H9 (cell line): ENCODE measurements at regions not wholly inside any gene's neighbourhood (a gene's known extent, or its start where the extent isn't known, plus 50 kb on each side); places are given as distances from the start of the nearest gene placed in this dataset.

Experiments
- DNase-seq: peaks from one replicate; pipeline ENCODE4 v3.0.0-alpha.2; 2017
- H2AFZ ChIP-seq: one replicate; pipeline ENCODE4 v1.6.1; 2013; ENCODE audit warnings: mild to moderate bottlenecking, low read length, control low read depth, moderate library complexity
- H2AK5ac ChIP-seq: 2 replicates; pipeline ENCODE4 v1.6.1; 2013; ENCODE audit warnings: low read length, control low read depth, mixed read lengths; ENCODE audit not compliant: insufficient read length
- H2BK120ac ChIP-seq: one replicate; pipeline ENCODE4 v1.6.1; 2013; ENCODE audit warnings: low read depth, mild to moderate bottlenecking, low read length, control low read depth, inconsistent platforms; ENCODE audit not compliant: poor library complexity, severe bottlenecking
- H2BK12ac ChIP-seq: 2 replicates; pipeline ENCODE4 v1.6.1; 2013; ENCODE audit warnings: low read length, control low read depth, mixed read lengths, low read depth; ENCODE audit not compliant: insufficient read length
- H2BK15ac ChIP-seq: 2 replicates; pipeline ENCODE4 v1.6.1; 2013; ENCODE audit warnings: low read depth, low read length, control low read depth
- H2BK20ac ChIP-seq: one replicate; pipeline ENCODE4 v1.6.1; 2013; ENCODE audit warnings: low read depth, mild to moderate bottlenecking, low read length, control low read depth, inconsistent platforms; ENCODE audit not compliant: poor library complexity, severe bottlenecking
- H2BK5ac ChIP-seq: 2 replicates; pipeline ENCODE4 v1.6.1; 2013; ENCODE audit warnings: low read length, control low read depth, mixed read lengths; ENCODE audit not compliant: insufficient read length
- H3K14ac ChIP-seq: 2 replicates; pipeline ENCODE4 v1.6.1; 2013; ENCODE audit warnings: low read length, control low read depth; ENCODE audit not compliant: insufficient read depth
- H3K18ac ChIP-seq: 2 replicates; pipeline ENCODE4 v1.6.1; 2013; ENCODE audit warnings: low read depth, mild to moderate bottlenecking, mixed read lengths, low read length, control low read depth; ENCODE audit not compliant: insufficient read length
- H3K23ac ChIP-seq: 2 replicates; pipeline ENCODE4 v1.6.1; 2013; ENCODE audit warnings: low read length, control low read depth, mixed read lengths, low read depth; ENCODE audit not compliant: insufficient read length
- H3K23me2 ChIP-seq: 2 replicates; pipeline ENCODE4 v1.6.1; 2013; ENCODE audit warnings: low read depth, mild to moderate bottlenecking, mixed read lengths, low read length, control low read depth; ENCODE audit not compliant: insufficient read length, poor library complexity, severe bottlenecking
- H3K27ac ChIP-seq: 2 replicates; pipeline ENCODE4 v1.5.1; 2013; ENCODE audit warnings: low read length, control low read depth, mixed read lengths, low read depth; ENCODE audit not compliant: insufficient read length
- H3K27me3 ChIP-seq: 2 replicates; pipeline ENCODE4 v1.6.1; 2013; ENCODE audit warnings: low read length, control low read depth, inconsistent platforms; ENCODE audit not compliant: insufficient read depth
- H3K4ac ChIP-seq: 2 replicates; pipeline ENCODE4 v1.6.1; 2013; ENCODE audit warnings: low read depth, mild to moderate bottlenecking, control low read depth, inconsistent platforms, low read length, moderate library complexity
- H3K4me1 ChIP-seq: 2 replicates; pipeline ENCODE4 v1.6.1; 2013; ENCODE audit warnings: low read length, control low read depth, inconsistent platforms; ENCODE audit not compliant: insufficient read depth
- H3K4me2 ChIP-seq: 2 replicates; pipeline ENCODE4 v1.6.1; 2013; ENCODE audit warnings: low read length, control low read depth, mixed read lengths; ENCODE audit not compliant: insufficient read length, insufficient read depth
- H3K56ac ChIP-seq: 2 replicates; pipeline ENCODE4 v1.6.1; 2013; ENCODE audit warnings: low read depth, mild to moderate bottlenecking, mixed read lengths, low read length, control low read depth; ENCODE audit not compliant: insufficient read length
- H3K79me1 ChIP-seq: 2 replicates; pipeline ENCODE4 v1.6.1; 2013; ENCODE audit warnings: low read depth, mild to moderate bottlenecking, moderate library complexity, low read length, control low read depth, inconsistent platforms; ENCODE audit not compliant: insufficient read depth, poor library complexity, severe bottlenecking
- H3K79me2 ChIP-seq: 2 replicates; pipeline ENCODE4 v1.6.1; 2013; ENCODE audit warnings: low read length, control low read depth, inconsistent platforms; ENCODE audit not compliant: insufficient read depth
- H3K9ac ChIP-seq: 2 replicates; pipeline ENCODE4 v1.6.1; 2013; ENCODE audit warnings: low read length, control low read depth, mixed read lengths; ENCODE audit not compliant: insufficient read length; ENCODE audit errors: extremely low read depth
- H3K9me3 ChIP-seq: one replicate; pipeline ENCODE4 v1.6.1; 2013; ENCODE audit warnings: low read depth, low read length, inconsistent platforms; ENCODE audit not compliant: control insufficient read depth
- H3T11ph ChIP-seq: one replicate; pipeline ENCODE4 v1.6.1; 2013; ENCODE audit warnings: mild to moderate bottlenecking, low read length, control low read depth, inconsistent platforms
- H4K20me1 ChIP-seq: one replicate; pipeline ENCODE4 v1.6.1; 2013; ENCODE audit not compliant: control insufficient read depth, insufficient read length, insufficient read depth
- H4K5ac ChIP-seq: 2 replicates; pipeline ENCODE4 v1.6.1; 2013; ENCODE audit warnings: low read depth, mild to moderate bottlenecking, mixed read lengths, low read length, control low read depth; ENCODE audit not compliant: insufficient read length
- H4K8ac ChIP-seq: replicated peaks from 2 replicates; pipeline ENCODE4 v1.6.1; 2013; ENCODE audit warnings: low read length, control low read depth, mixed read lengths, low read depth; ENCODE audit not compliant: insufficient read length
- H4K91ac ChIP-seq: 2 replicates; pipeline ENCODE4 v1.6.1; 2013; ENCODE audit warnings: low read depth, mild to moderate bottlenecking, moderate library complexity, mixed read lengths, low read length, control low read depth; ENCODE audit not compliant: insufficient read length
- H3K27ac Mint-ChIP-seq, 3 experiments: 2 replicates in 2 of 3; 3 replicates in 1 of 3; pipeline ENCODE4 v1.8.0; 2020 to 2021; ENCODE audit warnings: mixed read lengths in 3 of 3, mild to moderate bottlenecking in 1 of 3, moderate library complexity in 1 of 3
- H3K27me3 Mint-ChIP-seq: 2 replicates; pipeline ENCODE4 v1.8.0; 2021; ENCODE audit warnings: low read depth, mild to moderate bottlenecking, moderate library complexity, mixed read lengths
- H3K36me3 Mint-ChIP-seq, 3 experiments: 2 replicates in 2 of 3; 3 replicates in 1 of 3; pipeline ENCODE4 v1.8.0; 2020 to 2021; ENCODE audit warnings: low read depth in 3 of 3, mixed read lengths in 3 of 3; ENCODE audit not compliant: insufficient read depth in 1 of 3
- H3K4me1 Mint-ChIP-seq, 2 experiments: 2 replicates each; pipeline ENCODE4 v1.8.0; 2020; ENCODE audit warnings: mixed read lengths in 2 of 2
- H3K4me3 Mint-ChIP-seq, 2 experiments: 2 replicates in 1 of 2; 3 replicates in 1 of 2; pipeline ENCODE4 v1.8.0; 2020 to 2021; ENCODE audit warnings: mild to moderate bottlenecking in 2 of 2, mixed read lengths in 2 of 2, moderate library complexity in 1 of 2
- H3K9me3 Mint-ChIP-seq, 2 experiments: 2 replicates in 1 of 2; 3 replicates in 1 of 2; pipeline ENCODE4 v1.8.0; 2020; ENCODE audit warnings: mild to moderate bottlenecking in 2 of 2, mixed read lengths in 2 of 2, moderate library complexity in 1 of 2
- CTCF ChIP-seq: fragments of 200-600 bp; sonication (generic); conservative IDR thresholded peaks from 3 replicates; pipeline ENCODE4 v1.8.0; 2021; ENCODE audit warnings: antibody characterized with exemption, mild to moderate bottlenecking
- WGBS: extraction: QIAGEN DNeasy Blood & Tissue Kit; methylation state at CpG from one replicate; pipeline ENCODE4 v1.1.7; 2013; ENCODE audit warnings: missing lambda C conversion rate, low lambda C conversion rate, mixed read lengths; ENCODE audit not compliant: insufficient read length; ENCODE audit errors: extremely low coverage; 5-methylcytosine and 5-hydroxymethylcytosine counted together

DNA sequence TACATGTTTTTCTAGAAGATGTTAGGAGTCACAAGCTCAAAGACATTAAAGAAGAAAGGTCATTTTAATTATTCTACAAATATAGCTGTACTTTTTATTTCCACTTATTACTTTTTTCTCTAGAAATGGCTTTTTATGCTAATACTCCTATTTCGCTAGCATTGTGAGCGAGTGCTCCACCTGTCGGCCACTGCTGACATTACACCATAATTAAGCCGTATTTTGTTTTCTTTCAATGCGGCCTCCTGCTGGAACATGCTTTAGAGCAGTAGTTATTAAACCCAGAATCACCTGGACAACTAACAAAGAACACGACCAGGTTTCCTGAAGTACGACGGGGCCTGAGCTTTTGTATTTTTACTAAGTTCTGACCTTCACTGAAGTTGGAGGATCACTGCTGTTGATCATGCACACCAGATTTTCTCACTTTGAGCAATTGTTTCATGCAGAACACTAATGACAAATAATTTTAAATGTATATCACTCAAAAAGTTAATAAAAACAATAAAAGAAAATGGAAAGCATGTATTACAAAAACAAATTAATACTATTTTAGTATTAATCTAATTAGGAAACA, 74.1 kb upstream of the PAK5 start:
- H3K4me3 Mint-ChIP-seq, result no peak overlapping the region
- no peak overlapping the region for H3K56ac ChIP-seq
- no peaks in the 10 kb centered on the region for H3K79me1 ChIP-seq
- no peaks in the 10 kb centered on the region for H3K9me3 ChIP-seq
- H4K5ac ChIP-seq, result no peak overlapping the region
- H3K79me2 ChIP-seq, result no peaks in the 10 kb centered on the region
- no peak overlapping the region for H2BK5ac ChIP-seq
- WGBS, result no CpG with 5 or more reads among the region's 8 CpGs
- no peak overlapping the region for H2BK15ac ChIP-seq
- H2AK5ac ChIP-seq, result no peak overlapping the region
- H4K20me1 ChIP-seq, result no peaks in the 10 kb centered on the region
- no peak overlapping the region for H4K8ac ChIP-seq
- no peak overlapping the region for H3K23ac ChIP-seq
- H3K9ac ChIP-seq, result no peak overlapping the region
- H3K27me3 ChIP-seq, result no peaks in the 10 kb centered on the region
- DNase-seq, result peak; percentile 45
- no peak overlapping the region for H2BK120ac ChIP-seq
- peak overlapping the region; percentile 65 for H2AFZ ChIP-seq
- H3K27me3 Mint-ChIP-seq, result peaks cover 3% of the 10 kb centered on the region
- H3K9me3 Mint-ChIP-seq, result no peaks in the 10 kb centered on the region
- H3K4ac ChIP-seq, result no peak overlapping the region
- peak; percentile 85 for TF ChIP-seq CTCF
- no peaks in the 10 kb centered on the region for H3K4me1 ChIP-seq
- no peak overlapping the region for H3K14ac ChIP-seq
- H2BK20ac ChIP-seq, result no peak overlapping the region
- H2BK12ac ChIP-seq, result no peak overlapping the region
- no peaks in the 10 kb centered on the region for H3K23me2 ChIP-seq
- no peak overlapping the region for H3K27ac Mint-ChIP-seq
- no peak overlapping the region for H3K4me2 ChIP-seq
- H3K27ac ChIP-seq, result no peak overlapping the region
- no peak overlapping the region for H3T11ph ChIP-seq
- no peak overlapping the region for H3K18ac ChIP-seq
- peaks cover 0 to 2% of the 10 kb centered on the region in 2 experiments; a peak in 1 of 4 replicates for H3K4me1 Mint-ChIP-seq
- H4K91ac ChIP-seq, result no peak overlapping the region
- no peaks in the 10 kb centered on the region for H3K36me3 Mint-ChIP-seq
